ENCODE measurements at regions not wholly inside any gene's neighbourhood (a gene's known extent, or its start where the extent isn't known, plus 50 kb on each side); places are given as distances from the start of the nearest gene placed in this dataset.

DNA sequence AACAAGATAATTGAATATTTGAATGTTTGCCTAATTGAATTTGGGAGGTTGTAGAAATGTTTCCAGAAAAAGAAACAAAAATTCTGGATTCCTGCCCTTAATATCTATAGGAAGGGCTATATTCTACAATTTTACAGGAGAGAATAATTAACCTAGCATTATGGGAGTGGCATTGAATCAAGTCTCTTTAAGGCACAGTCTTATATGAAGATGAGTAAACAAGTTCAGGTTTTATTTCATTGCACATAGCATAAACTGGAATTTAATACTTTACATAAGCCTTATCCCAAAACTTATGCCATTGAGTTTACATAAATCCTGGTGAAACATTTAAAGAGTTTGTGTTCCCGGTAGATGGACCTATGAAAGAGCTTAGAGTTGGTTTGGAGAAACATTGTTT lies 138.1 kb upstream of the ADAMTSL1 start:
- no peak overlapping the region for H3K4me3 ChIP-seq (ENCODE audit: low read length)
- DNase-seq (ENCODE audit: low read depth): no peak
- TF ChIP-seq CTCF (conservative IDR thresholded peaks at IDR 0.05; ENCODE audit: low read depth, low read length): no peak

DNA sequence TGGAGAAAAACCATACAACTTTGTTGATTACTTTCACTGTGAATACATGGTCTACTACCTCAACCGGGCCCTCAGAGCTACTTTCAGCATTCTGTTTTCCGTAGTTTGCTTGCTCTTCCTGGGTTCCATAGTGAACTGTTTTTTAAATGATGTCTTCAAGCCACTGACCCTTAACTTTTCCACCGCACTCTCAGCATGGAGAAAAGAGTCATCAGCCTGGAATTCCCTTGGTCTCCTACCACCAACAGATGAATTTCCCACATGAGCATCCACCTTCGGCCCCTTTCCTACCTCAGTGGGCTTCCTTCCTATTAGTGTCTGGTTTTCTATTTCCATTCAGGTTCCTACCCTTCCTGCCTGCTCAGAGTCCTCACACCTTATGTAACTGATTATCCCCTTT lies 135.9 kb upstream of the ADAMTSL1 start:
- no peak overlapping the region for H3K4me3 ChIP-seq (ENCODE audit: low read length)
- no peak for TF ChIP-seq CTCF (conservative IDR thresholded peaks at IDR 0.05; ENCODE audit: low read depth, low read length)
- no peak for DNase-seq (ENCODE audit: low read depth)

DNA sequence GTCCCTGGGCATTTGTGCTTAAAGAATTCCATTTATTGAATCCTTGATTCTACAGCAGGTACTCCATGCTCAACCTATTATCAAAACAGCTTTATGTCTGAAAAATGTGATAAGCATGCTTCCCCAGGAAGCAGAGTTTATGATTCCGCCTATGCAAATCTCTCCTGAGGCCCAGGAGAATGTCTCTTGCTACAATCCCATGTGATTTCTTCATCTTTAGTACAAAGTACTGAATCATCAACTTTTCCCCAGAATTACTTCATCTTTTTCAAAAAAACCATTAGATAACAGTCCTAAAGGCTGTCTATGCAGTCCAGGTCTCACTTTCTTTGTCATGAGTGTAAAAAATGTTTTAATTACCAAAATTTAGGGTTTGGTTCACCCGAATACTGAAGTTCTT lies 130.2 kb upstream of the ADAMTSL1 start:
- no peak for DNase-seq (ENCODE audit: low read depth)

DNA sequence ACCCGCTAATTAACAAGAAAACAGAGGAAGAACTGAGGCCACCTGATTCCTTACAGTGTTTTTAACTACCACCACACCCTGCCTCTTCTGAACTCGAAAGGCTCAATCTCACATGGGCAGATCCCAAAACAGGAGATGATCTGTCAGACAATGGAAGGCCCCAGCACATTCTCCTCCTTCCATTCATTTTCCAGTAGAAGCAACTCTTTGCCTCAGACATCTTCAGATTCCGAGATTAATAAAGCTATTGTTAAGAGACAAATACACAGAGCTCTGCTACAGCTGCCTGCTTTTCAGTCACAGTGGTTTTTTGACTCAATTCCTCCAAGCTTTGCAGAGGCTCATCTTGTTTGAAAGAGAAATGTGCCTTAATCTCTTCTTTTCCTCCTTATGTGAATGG lies 127.2 kb upstream of the ADAMTSL1 start:
- no peak for TF ChIP-seq CTCF (conservative IDR thresholded peaks at IDR 0.05; ENCODE audit: low read depth, low read length)
- DNase-seq (ENCODE audit: low read depth): no peak
- no peak overlapping the region for H3K4me3 ChIP-seq (ENCODE audit: low read length)

More for the DNA sequence above, 130.2 kb upstream of the ADAMTSL1 start:
- TF ChIP-seq CTCF (conservative IDR thresholded peaks at IDR 0.05; ENCODE audit: low read depth, low read length): no peak
- H3K4me3 ChIP-seq (ENCODE audit: low read length): no peak overlapping the region

- no peak overlapping the region for H3K4me3 ChIP-seq (ENCODE audit: low read length)
- no peak for DNase-seq (ENCODE audit: low read depth)
- TF ChIP-seq CTCF (conservative IDR thresholded peaks at IDR 0.05; ENCODE audit: low read depth, low read length): no peak
Measured at GRCh38 chr9:18347386-18348082, 126.4 kb upstream of the ADAMTSL1 start.

GRCh38 chr9:18348083-18348475 lies 125.9 kb upstream of the ADAMTSL1 start:
- no peak for TF ChIP-seq CTCF (conservative IDR thresholded peaks at IDR 0.05; ENCODE audit: low read depth, low read length)
- DNase-seq (ENCODE audit: low read depth): no peak
- H3K4me3 ChIP-seq (ENCODE audit: low read length): no peak overlapping the region

GRCh38 chr9:18349530-18349929 lies 124.4 kb upstream of the ADAMTSL1 start:
- no peak for TF ChIP-seq CTCF (conservative IDR thresholded peaks at IDR 0.05; ENCODE audit: low read depth, low read length)
- DNase-seq (ENCODE audit: low read depth): no peak
- no peak overlapping the region for H3K4me3 ChIP-seq (ENCODE audit: low read length)

All from retinal pigment epithelial cell (primary cell).